ENCODE measurements at regions not wholly inside any gene's neighbourhood (a gene's known extent, or its start where the extent isn't known, plus 50 kb on each side); places are given as distances from the start of the nearest gene placed in this dataset.

DNA sequence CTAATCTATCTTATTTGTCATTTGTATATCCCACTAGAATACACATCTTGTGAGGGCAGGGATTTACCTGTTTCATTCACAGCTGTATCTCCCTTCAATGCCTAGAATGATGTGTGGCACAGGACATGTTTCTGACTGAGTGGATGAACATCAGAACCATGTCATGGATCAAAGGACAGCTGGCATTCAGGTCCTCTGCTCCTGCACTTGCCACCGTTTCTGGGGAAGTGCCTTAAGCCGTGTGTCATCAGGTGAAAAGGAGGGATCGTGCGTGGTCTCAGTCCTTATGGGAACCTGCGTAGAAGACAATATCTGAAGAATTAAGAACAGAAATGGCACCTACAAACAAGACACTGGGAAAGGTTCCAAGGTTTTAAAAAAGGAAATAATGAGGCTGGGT lies 206.1 kb upstream of the GATA6 start:
- Histone ChIP-seq H3K4me1 (ENCODE audit: control insufficient read depth, extremely low read depth, insufficient read depth, low read length) (no peaks in the 10 kb centered on the region), H3K9me3 (ENCODE audit: control insufficient read depth, low read depth, low read length) (no peaks in the 10 kb centered on the region), H3K4me3 (ENCODE audit: control insufficient read depth in 2 of 3, extremely low read depth in 1 of 3, insufficient read depth in 2 of 3, low read depth in 1 of 3, low read length in 3 of 3) (no peak overlapping the region), H3K79me2 (ENCODE audit: control insufficient read depth, insufficient read depth, low read length) (no peaks in the 10 kb centered on the region), H4K20me1 (ENCODE audit: control insufficient read depth, extremely low read depth, insufficient read depth, low read length) (no peaks in the 10 kb centered on the region), H2AFZ (ENCODE audit: control insufficient read depth, low read length) (no peak overlapping the region), H3K4me2 (ENCODE audit: control insufficient read depth, extremely low read depth, insufficient read depth, low read depth, low read length) (no peak overlapping the region), H3K27ac (ENCODE audit: control insufficient read depth, insufficient read depth, low read length) (no peak overlapping the region), H3K36me3 (ENCODE audit: control insufficient read depth in 2 of 2, extremely low read depth in 1 of 2, insufficient read depth in 2 of 2, low read length in 2 of 2) (no peaks in the 10 kb centered on the region), H3K9me1 (ENCODE audit: control insufficient read depth, extremely low read depth, insufficient read depth, low read length) (no peaks in the 10 kb centered on the region), H3K9ac (ENCODE audit: control insufficient read depth, extremely low read depth, insufficient read depth, low read length) (no peak overlapping the region), H3K27me3 (ENCODE audit: control insufficient read depth, extremely low read depth, insufficient read depth, low read length) (peaks cover 5% of the 10 kb centered on the region)
- FAIRE-seq: no peak
- TF ChIP-seq CTCF (optimal IDR thresholded peaks at IDR 0.05 in 1 of 3, IDR thresholded peaks at IDR 0.05 in 1 of 3, conservative IDR thresholded peaks at IDR 0.05 in 1 of 3; ENCODE audit: extremely low read depth in 1 of 3, insufficient read depth in 2 of 3, low read length in 3 of 3) (no peak), EZH2 (IDR thresholded peaks at IDR 0.05; ENCODE audit: low read length) (no peak)
- dilution Hi-C loops (cut with MboI; ENCODE audit: extremely low pct_ligation_motif_present, low sequenced_read_pairs): no loop called here
- DNase-seq (ENCODE audit: low read depth, low spot score): no peak

DNA sequence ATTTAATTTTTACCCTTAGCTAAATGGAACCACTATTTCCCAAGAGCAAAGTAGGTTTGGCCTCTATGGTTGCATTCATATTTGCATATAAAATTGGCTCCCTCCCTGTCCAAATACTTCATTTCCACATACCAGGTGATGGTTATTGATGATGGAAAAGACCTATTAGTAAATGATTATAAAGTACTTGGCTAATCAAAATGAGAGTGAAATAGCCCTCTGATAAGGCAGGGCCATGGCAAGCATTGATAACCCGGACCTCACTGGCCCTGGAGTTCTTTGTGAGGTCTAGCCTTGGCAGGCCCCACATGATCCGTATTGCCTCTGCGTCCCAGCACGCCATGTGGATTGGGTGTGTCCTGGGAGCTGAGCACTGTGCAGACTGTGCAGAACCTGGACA lies 201.1 kb upstream of the GATA6 start:
- no peak overlapping the region for H3K4me3 ChIP-seq (ENCODE audit: control insufficient read depth in 2 of 3, extremely low read depth in 1 of 3, insufficient read depth in 2 of 3, low read depth in 1 of 3, low read length in 3 of 3)
- no peaks in the 10 kb centered on the region for H3K27me3 ChIP-seq (ENCODE audit: control insufficient read depth, extremely low read depth, insufficient read depth, low read length)
- H3K9me3 ChIP-seq (ENCODE audit: control insufficient read depth, low read depth, low read length): no peaks in the 10 kb centered on the region
- no peaks in the 10 kb centered on the region for H3K79me2 ChIP-seq (ENCODE audit: control insufficient read depth, insufficient read depth, low read length)
- no peak overlapping the region for H2AFZ ChIP-seq (ENCODE audit: control insufficient read depth, low read length)
- dilution Hi-C loops (cut with MboI; ENCODE audit: extremely low pct_ligation_motif_present, low sequenced_read_pairs): no loop called here
- no peak overlapping the region for H3K27ac ChIP-seq (ENCODE audit: control insufficient read depth, insufficient read depth, low read length)
- H3K9me1 ChIP-seq (ENCODE audit: control insufficient read depth, extremely low read depth, insufficient read depth, low read length): no peaks in the 10 kb centered on the region
- H3K36me3 ChIP-seq (ENCODE audit: control insufficient read depth in 2 of 2, extremely low read depth in 1 of 2, insufficient read depth in 2 of 2, low read length in 2 of 2): no peaks in the 10 kb centered on the region
- no peak for FAIRE-seq
- H3K4me2 ChIP-seq (ENCODE audit: control insufficient read depth, extremely low read depth, insufficient read depth, low read depth, low read length): no peak overlapping the region
- no peaks in the 10 kb centered on the region for H3K4me1 ChIP-seq (ENCODE audit: control insufficient read depth, extremely low read depth, insufficient read depth, low read length)
- no peak for TF ChIP-seq EZH2 (IDR thresholded peaks at IDR 0.05; ENCODE audit: low read length)
- no peak for TF ChIP-seq CTCF (optimal IDR thresholded peaks at IDR 0.05 in 1 of 3, IDR thresholded peaks at IDR 0.05 in 1 of 3, conservative IDR thresholded peaks at IDR 0.05 in 1 of 3; ENCODE audit: extremely low read depth in 1 of 3, insufficient read depth in 2 of 3, low read length in 3 of 3)
- no peak for DNase-seq (ENCODE audit: low read depth, low spot score)
- no peak overlapping the region for H3K9ac ChIP-seq (ENCODE audit: control insufficient read depth, extremely low read depth, insufficient read depth, low read length)
- H4K20me1 ChIP-seq (ENCODE audit: control insufficient read depth, extremely low read depth, insufficient read depth, low read length): no peaks in the 10 kb centered on the region

Data from keratinocyte (primary cell).